ENCODE measurements at regions not wholly inside any gene's neighbourhood (a gene's known extent, or its start where the extent isn't known, plus 50 kb on each side); places are given as distances from the start of the nearest gene placed in this dataset.
"Not testable (repeated sequence)": the region's sequence is repeated elsewhere in the genome, so short reads cannot be mapped to it uniquely, and the experiment has no call there.

DNA sequence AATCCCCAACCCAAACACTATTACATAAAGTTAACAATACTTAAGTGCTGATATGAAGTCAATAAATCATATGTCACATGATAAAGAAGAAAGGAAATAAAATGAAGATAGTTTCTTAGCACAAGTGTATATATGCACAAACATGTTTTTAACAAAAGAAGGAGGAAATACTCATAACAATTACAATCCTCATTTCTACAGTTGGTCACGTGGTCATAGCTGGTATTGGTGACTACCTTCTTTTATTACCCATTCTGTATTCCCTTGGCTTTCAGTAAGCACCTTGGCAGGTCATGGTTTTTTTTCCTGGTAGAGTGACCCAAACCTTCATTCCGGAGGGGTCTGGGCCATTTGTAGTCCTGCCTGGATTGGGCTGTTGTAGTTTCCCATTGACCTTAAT is 137.1 kb upstream of the KCND3 start (continued):
- TF ChIP-seq, protein P1, sequence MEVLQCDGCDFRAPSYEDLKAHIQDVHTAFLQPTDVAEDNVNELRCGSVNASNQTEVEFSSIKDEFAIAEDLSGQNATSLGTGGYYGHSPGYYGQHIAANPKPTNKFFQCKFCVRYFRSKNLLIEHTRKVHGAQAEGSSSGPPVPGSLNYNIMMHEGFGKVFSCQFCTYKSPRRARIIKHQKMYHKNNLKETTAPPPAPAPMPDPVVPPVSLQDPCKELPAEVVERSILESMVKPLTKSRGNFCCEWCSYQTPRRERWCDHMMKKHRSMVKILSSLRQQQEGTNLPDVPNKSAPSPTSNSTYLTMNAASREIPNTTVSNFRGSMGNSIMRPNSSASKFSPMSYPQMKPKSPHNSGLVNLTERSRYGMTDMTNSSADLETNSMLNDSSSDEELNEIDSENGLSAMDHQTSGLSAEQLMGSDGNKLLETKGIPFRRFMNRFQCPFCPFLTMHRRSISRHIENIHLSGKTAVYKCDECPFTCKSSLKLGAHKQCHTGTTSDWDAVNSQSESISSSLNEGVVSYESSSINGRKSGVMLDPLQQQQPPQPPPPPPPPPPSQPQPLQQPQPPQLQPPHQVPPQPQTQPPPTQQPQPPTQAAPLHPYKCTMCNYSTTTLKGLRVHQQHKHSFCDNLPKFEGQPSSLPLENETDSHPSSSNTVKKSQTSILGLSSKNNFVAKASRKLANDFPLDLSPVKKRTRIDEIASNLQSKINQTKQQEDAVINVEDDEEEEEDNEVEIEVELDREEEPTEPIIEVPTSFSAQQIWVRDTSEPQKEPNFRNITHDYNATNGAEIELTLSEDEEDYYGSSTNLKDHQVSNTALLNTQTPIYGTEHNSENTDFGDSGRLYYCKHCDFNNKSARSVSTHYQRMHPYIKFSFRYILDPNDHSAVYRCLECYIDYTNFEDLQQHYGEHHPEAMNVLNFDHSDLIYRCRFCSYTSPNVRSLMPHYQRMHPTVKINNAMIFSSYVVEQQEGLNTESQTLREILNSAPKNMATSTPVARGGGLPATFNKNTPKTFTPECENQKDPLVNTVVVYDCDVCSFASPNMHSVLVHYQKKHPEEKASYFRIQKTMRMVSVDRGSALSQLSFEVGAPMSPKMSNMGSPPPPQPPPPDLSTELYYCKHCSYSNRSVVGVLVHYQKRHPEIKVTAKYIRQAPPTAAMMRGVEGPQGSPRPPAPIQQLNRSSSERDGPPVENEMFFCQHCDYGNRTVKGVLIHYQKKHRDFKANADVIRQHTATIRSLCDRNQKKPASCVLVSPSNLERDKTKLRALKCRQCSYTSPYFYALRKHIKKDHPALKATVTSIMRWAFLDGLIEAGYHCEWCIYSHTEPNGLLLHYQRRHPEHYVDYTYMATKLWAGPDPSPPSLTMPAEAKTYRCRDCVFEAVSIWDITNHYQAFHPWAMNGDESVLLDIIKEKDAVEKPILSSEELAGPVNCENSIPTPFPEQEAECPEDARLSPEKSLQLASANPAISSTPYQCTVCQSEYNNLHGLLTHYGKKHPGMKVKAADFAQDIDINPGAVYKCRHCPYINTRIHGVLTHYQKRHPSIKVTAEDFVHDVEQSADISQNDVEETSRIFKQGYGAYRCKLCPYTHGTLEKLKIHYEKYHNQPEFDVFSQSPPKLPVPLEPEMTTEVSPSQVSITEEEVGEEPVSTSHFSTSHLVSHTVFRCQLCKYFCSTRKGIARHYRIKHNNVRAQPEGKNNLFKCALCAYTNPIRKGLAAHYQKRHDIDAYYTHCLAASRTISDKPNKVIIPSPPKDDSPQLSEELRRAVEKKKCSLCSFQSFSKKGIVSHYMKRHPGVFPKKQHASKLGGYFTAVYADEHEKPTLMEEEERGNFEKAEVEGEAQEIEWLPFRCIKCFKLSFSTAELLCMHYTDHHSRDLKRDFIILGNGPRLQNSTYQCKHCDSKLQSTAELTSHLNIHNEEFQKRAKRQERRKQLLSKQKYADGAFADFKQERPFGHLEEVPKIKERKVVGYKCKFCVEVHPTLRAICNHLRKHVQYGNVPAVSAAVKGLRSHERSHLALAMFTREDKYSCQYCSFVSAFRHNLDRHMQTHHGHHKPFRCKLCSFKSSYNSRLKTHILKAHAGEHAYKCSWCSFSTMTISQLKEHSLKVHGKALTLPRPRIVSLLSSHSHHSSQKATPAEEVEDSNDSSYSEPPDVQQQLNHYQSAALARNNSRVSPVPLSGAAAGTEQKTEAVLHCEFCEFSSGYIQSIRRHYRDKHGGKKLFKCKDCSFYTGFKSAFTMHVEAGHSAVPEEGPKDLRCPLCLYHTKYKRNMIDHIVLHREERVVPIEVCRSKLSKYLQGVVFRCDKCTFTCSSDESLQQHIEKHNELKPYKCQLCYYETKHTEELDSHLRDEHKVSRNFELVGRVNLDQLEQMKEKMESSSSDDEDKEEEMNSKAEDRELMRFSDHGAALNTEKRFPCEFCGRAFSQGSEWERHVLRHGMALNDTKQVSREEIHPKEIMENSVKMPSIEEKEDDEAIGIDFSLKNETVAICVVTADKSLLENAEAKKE (CRISPR knock-in tag; IDR thresholded peaks at IDR 0.05): no peak
- TF ChIP-seq, protein P2, sequence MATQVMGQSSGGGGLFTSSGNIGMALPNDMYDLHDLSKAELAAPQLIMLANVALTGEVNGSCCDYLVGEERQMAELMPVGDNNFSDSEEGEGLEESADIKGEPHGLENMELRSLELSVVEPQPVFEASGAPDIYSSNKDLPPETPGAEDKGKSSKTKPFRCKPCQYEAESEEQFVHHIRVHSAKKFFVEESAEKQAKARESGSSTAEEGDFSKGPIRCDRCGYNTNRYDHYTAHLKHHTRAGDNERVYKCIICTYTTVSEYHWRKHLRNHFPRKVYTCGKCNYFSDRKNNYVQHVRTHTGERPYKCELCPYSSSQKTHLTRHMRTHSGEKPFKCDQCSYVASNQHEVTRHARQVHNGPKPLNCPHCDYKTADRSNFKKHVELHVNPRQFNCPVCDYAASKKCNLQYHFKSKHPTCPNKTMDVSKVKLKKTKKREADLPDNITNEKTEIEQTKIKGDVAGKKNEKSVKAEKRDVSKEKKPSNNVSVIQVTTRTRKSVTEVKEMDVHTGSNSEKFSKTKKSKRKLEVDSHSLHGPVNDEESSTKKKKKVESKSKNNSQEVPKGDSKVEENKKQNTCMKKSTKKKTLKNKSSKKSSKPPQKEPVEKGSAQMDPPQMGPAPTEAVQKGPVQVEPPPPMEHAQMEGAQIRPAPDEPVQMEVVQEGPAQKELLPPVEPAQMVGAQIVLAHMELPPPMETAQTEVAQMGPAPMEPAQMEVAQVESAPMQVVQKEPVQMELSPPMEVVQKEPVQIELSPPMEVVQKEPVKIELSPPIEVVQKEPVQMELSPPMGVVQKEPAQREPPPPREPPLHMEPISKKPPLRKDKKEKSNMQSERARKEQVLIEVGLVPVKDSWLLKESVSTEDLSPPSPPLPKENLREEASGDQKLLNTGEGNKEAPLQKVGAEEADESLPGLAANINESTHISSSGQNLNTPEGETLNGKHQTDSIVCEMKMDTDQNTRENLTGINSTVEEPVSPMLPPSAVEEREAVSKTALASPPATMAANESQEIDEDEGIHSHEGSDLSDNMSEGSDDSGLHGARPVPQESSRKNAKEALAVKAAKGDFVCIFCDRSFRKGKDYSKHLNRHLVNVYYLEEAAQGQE (IDR thresholded peaks at IDR 0.05; ENCODE audit: unreplicated experiment): no peak
- TF ChIP-seq EZH2 (IDR thresholded peaks at IDR 0.05; ENCODE audit: low read depth, unreplicated experiment) (no peak), ZNF331 (CRISPR knock-in tag; IDR thresholded peaks at IDR 0.05; ENCODE audit: low read depth) (no peak), EZH2phosphoT487 (IDR thresholded peaks at IDR 0.05; ENCODE audit: unreplicated experiment) (no peak)

DNA sequence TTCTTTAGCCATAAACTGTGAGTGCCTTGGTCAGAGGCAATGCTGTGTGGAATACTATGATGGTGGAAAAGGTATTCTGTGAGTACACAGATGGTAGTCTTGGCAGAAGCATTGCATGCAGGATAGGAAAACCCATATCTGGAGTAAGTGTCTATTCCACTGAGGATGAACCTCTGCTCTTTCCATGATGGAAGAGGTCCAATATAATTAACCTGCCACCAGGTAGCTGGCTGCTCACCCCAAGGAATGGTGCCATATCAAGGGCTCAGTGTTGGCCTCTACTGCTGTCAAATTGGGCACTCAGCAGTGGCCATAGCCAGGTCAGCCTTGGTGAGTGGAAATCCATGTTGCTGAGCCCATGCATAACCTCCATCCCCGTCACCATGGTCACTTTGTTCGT is 138.1 kb upstream of the KCND3 start:
- H3K4me2 ChIP-seq; H3K9me3 Mint-ChIP-seq; H3K36me3 Mint-ChIP-seq (ENCODE audit: low read depth); H3K9me2 ChIP-seq (ENCODE audit: insufficient read depth); H3F3A ChIP-seq (replicated peaks; ENCODE audit: low read depth); H3K27me3 ChIP-seq (ENCODE audit: insufficient read depth); H3K4me1 Mint-ChIP-seq; H3K36me3 ChIP-seq (ENCODE audit: insufficient read depth); ATAC-seq; H3K4me1 ChIP-seq (ENCODE audit: insufficient read depth); H2AFZ ChIP-seq; H3K27me3 Mint-ChIP-seq (ENCODE audit: insufficient read depth, low read depth, poor library complexity); DNase-seq (ENCODE audit: low spot score); H3K4me3 ChIP-seq; H3K79me2 ChIP-seq (replicated peaks; ENCODE audit: insufficient read depth); H3K4me3 Mint-ChIP-seq; H3K27ac ChIP-seq (ENCODE audit: low read depth); H4K20me1 ChIP-seq (replicated peaks; ENCODE audit: insufficient read depth); H3K27ac Mint-ChIP-seq: not testable (repeated sequence)
